BE2C (cell line): ENCODE measurements at regions not wholly inside any gene's neighbourhood (a gene's known extent, or its start where the extent isn't known, plus 50 kb on each side); places are given as distances from the start of the nearest gene placed in this dataset.

Source experiments
- DNase-seq: peaks from one replicate; pipeline ENCODE4 v3.0.0-alpha.2; 2020
- H3K27me3 ChIP-seq: fragments of 250-450 bp; sonication (Bioruptor Pico); 2 replicates; pipeline ENCODE4 v1.5.1; 2020; ENCODE audit warnings: mild to moderate bottlenecking
- H3K36me3 ChIP-seq: fragments of 250-450 bp; sonication (Bioruptor Pico); 2 replicates; pipeline ENCODE4 v1.5.1; 2020; ENCODE audit warnings: mild to moderate bottlenecking
- H3K4me1 ChIP-seq: fragments of 250-450 bp; sonication (Bioruptor Pico); 2 replicates; pipeline ENCODE4 v1.5.1; 2020
- H3K4me3 ChIP-seq: 2 replicates; pipeline ENCODE4 v1.5.1; 2011; ENCODE audit warnings: low read depth, low read length
- H3K9me3 ChIP-seq: fragments of 250-450 bp; sonication (Bioruptor Pico); 2 replicates; pipeline ENCODE4 v1.5.1; 2020
- TF ChIP-seq, protein P1 (sequence below): IDR thresholded peaks from 2 replicates; pipeline ENCODE4 v1.5.1; 2012; ENCODE audit warnings: mild to moderate bottlenecking, low read depth, low read length

DNA sequence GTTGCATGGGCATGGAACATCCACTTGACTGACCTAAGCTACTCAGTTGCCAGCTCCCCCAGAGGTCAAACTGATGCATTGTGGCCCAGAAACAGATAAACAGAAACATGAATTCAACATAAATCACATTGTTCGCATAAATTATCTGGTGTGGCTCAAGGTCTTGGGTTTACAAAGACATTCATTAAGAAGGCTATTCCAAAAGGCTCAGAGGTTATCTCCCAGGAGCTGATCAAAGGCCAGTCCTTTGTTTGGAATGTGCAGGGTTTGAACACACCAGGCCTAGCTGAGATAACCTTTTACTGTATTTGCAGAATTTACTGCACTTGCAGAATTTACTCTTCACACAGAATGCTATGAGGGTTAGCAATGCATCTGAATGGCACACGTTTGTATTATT is 96.4 kb upstream of the DCD start:
- Histone ChIP-seq H3K27me3 (no peaks in the 10 kb centered on the region), H3K4me3 (no peak overlapping the region), H3K36me3 (no peaks in the 10 kb centered on the region), H3K9me3 (no peaks in the 10 kb centered on the region), H3K4me1 (no peaks in the 10 kb centered on the region)
- no peak for DNase-seq
- TF ChIP-seq, protein P1, sequence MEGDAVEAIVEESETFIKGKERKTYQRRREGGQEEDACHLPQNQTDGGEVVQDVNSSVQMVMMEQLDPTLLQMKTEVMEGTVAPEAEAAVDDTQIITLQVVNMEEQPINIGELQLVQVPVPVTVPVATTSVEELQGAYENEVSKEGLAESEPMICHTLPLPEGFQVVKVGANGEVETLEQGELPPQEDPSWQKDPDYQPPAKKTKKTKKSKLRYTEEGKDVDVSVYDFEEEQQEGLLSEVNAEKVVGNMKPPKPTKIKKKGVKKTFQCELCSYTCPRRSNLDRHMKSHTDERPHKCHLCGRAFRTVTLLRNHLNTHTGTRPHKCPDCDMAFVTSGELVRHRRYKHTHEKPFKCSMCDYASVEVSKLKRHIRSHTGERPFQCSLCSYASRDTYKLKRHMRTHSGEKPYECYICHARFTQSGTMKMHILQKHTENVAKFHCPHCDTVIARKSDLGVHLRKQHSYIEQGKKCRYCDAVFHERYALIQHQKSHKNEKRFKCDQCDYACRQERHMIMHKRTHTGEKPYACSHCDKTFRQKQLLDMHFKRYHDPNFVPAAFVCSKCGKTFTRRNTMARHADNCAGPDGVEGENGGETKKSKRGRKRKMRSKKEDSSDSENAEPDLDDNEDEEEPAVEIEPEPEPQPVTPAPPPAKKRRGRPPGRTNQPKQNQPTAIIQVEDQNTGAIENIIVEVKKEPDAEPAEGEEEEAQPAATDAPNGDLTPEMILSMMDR: no peak

DNA sequence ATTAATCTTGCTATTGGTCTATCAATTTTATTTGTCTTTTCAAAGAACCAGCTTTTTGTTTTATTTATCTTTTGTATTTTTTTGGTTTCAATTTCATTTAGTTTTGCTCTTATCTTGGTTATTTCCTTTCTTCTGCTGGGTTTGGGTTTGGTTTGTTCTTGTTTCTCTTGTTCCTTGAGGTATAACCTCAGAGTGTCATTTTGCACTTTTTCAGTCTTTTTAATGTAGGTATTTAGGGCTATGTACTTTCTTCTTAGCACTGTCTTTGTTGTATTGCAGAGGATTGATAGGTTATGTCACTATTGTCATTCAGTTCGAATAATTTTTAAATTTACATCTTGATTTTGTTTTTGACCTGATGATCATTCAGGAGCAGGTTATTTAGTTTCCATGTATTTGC is 92.7 kb upstream of the DCD start:
- no peak overlapping the region for H3K4me3 ChIP-seq
- TF ChIP-seq, protein P1: no peak

DNA sequence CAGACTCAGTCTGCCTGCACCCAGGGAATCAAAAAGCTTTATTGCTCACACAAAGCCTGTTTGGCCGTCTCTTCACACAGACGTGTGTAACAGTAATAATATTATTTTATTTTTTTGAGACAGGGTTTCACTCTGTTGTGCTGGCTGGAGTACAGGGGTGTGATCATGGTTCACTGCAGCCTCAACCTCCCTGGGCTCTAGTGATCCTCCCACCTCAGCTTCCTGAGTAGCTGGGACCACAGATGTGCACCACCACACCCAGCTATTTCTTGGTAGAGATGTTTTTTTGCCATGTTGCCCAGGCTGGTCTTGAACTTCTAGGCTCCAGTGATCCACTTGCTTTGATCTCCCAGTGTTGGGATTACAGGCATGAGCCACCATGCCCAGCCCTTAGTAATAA is 88.4 kb upstream of the DCD start:
- Histone ChIP-seq H3K27me3 (no peaks in the 10 kb centered on the region), H3K4me3 (no peak overlapping the region), H3K36me3 (no peaks in the 10 kb centered on the region), H3K9me3 (no peaks in the 10 kb centered on the region), H3K4me1 (no peaks in the 10 kb centered on the region)
- DNase-seq: no peak
- TF ChIP-seq, protein P1: no peak

More for the DNA sequence above, 92.7 kb upstream of the DCD start:
- DNase-seq: no peak
- H3K4me1 ChIP-seq: no peaks in the 10 kb centered on the region
- H3K9me3 ChIP-seq: no peaks in the 10 kb centered on the region
- no peaks in the 10 kb centered on the region for H3K27me3 ChIP-seq
- H3K36me3 ChIP-seq: no peaks in the 10 kb centered on the region

GRCh38 chr12:54734196-54734950 is 86.2 kb upstream of the DCD start:
- H3K36me3 ChIP-seq: no peaks in the 10 kb centered on the region
- no peaks in the 10 kb centered on the region for H3K9me3 ChIP-seq
- no peaks in the 10 kb centered on the region for H3K27me3 ChIP-seq
- TF ChIP-seq, protein P1: no peak
- no peak for DNase-seq
- no peaks in the 10 kb centered on the region for H3K4me1 ChIP-seq
- H3K4me3 ChIP-seq: no peak overlapping the region

- Histone ChIP-seq H3K4me3 (no peak overlapping the region), H3K36me3 (no peaks in the 10 kb centered on the region), H3K27me3 (peaks cover 4% of the 10 kb centered on the region; the same call in 1 of the 2 replicates), H3K4me1 (no peaks in the 10 kb centered on the region), H3K9me3 (no peaks in the 10 kb centered on the region)
- no peak for DNase-seq
- TF ChIP-seq, protein P1: peak; percentile 44
Observed at GRCh38 chr12:54725233-54725843, 77.2 kb upstream of the DCD start.
